Smooth muscle cell (in vitro differentiated cells): ENCODE measurements at regions not wholly inside any gene's neighbourhood (a gene's known extent, or its start where the extent isn't known, plus 50 kb on each side); places are given as distances from the start of the nearest gene placed in this dataset.

Source experiments
- DNase-seq: peaks from one replicate; lab custom pipeline; 2025; ENCODE audit not compliant: unreplicated experiment; lab: John Stamatoyannopoulos, UW
- H2AFZ ChIP-seq: fragments of 200-600 bp; sonication (generic); 2 replicates; pipeline ENCODE4 v1.6.0; 2016; ENCODE audit warnings: antibody characterized with exemption, low read depth, mild to moderate bottlenecking
- H3F3A ChIP-seq: fragments of 200-600 bp; sonication (generic); 2 replicates; pipeline ENCODE4 v1.6.0; 2017; ENCODE audit warnings: antibody characterized with exemption, low read depth
- H3K27ac ChIP-seq: fragments of 200-600 bp; sonication (generic); 2 replicates; pipeline ENCODE4 v1.5.1; 2016; ENCODE audit warnings: low read depth, mild to moderate bottlenecking
- H3K27me3 ChIP-seq: fragments of 200-600 bp; sonication (generic); 2 replicates; pipeline ENCODE4 v1.6.1; 2016; ENCODE audit warnings: low read depth, mild to moderate bottlenecking
- H3K36me3 ChIP-seq: fragments of 200-600 bp; sonication (generic); 2 replicates; pipeline ENCODE4 v1.5.1; 2016; ENCODE audit warnings: low read depth
- H3K4me1 ChIP-seq: fragments of 200-600 bp; sonication (generic); 2 replicates; pipeline ENCODE4 v1.5.1; 2016; ENCODE audit warnings: low read depth
- H3K4me2 ChIP-seq: fragments of 200-600 bp; sonication (generic); 2 replicates; pipeline ENCODE4 v1.6.0; 2016; ENCODE audit warnings: mild to moderate bottlenecking
- H3K4me3 ChIP-seq: fragments of 200-600 bp; sonication (generic); 2 replicates; pipeline ENCODE4 v1.5.1; 2016; ENCODE audit warnings: mild to moderate bottlenecking
- H3K79me2 ChIP-seq: fragments of 200-600 bp; sonication (generic); 2 replicates; pipeline ENCODE4 v1.6.0; 2016; ENCODE audit warnings: low read depth, mild to moderate bottlenecking
- H3K9ac ChIP-seq: fragments of 200-600 bp; sonication (generic); 2 replicates; pipeline ENCODE4 v1.6.0; 2016; ENCODE audit warnings: low read depth
- H3K9me3 ChIP-seq: fragments of 200-600 bp; sonication (generic); replicated peaks from 2 replicates; pipeline ENCODE4 v1.5.1; 2016; ENCODE audit warnings: low read depth
- H4K20me1 ChIP-seq: fragments of 200-600 bp; sonication (generic); 2 replicates; pipeline ENCODE4 v1.6.0; 2016; ENCODE audit warnings: low read depth
- WGBS: methylation state at CpG from one replicate; pipeline ENCODE4 v1.1.7; 2016; ENCODE audit warnings: low lambda C conversion rate; 5-methylcytosine and 5-hydroxymethylcytosine counted together
- TF ChIP-seq, protein P1 (sequence below): fragments of 200-600 bp; sonication (generic); IDR thresholded peaks from 2 replicates; pipeline ENCODE4 v1.5.1; 2017; ENCODE audit warnings: borderline replicate concordance, mild to moderate bottlenecking, antibody characterized with exemption; ENCODE audit not compliant: insufficient read depth, poor library complexity, severe bottlenecking

DNA sequence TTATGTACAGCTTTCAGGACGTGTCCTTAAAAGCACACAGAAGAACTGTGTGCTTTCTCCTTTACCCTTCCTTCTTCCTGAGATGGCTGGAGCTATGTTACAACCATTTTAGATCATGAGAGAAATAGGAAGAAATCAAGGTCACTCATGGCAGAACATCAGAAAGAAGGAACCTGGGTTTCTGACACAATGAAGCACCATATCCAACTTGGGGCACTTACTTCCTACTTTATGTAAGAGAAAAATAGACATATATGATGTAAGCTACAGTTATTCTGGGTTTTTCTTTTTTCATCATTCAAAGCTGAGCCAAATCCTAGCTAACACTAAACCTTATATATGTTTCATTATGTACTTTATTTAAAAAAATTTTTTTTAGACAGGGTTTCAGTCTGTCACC lies 79.5 kb downstream of the FAM161A start:
- TF ChIP-seq, protein P1, sequence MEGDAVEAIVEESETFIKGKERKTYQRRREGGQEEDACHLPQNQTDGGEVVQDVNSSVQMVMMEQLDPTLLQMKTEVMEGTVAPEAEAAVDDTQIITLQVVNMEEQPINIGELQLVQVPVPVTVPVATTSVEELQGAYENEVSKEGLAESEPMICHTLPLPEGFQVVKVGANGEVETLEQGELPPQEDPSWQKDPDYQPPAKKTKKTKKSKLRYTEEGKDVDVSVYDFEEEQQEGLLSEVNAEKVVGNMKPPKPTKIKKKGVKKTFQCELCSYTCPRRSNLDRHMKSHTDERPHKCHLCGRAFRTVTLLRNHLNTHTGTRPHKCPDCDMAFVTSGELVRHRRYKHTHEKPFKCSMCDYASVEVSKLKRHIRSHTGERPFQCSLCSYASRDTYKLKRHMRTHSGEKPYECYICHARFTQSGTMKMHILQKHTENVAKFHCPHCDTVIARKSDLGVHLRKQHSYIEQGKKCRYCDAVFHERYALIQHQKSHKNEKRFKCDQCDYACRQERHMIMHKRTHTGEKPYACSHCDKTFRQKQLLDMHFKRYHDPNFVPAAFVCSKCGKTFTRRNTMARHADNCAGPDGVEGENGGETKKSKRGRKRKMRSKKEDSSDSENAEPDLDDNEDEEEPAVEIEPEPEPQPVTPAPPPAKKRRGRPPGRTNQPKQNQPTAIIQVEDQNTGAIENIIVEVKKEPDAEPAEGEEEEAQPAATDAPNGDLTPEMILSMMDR, result no peak
- no peaks in the 10 kb centered on the region for H3K9me3 ChIP-seq

DNA sequence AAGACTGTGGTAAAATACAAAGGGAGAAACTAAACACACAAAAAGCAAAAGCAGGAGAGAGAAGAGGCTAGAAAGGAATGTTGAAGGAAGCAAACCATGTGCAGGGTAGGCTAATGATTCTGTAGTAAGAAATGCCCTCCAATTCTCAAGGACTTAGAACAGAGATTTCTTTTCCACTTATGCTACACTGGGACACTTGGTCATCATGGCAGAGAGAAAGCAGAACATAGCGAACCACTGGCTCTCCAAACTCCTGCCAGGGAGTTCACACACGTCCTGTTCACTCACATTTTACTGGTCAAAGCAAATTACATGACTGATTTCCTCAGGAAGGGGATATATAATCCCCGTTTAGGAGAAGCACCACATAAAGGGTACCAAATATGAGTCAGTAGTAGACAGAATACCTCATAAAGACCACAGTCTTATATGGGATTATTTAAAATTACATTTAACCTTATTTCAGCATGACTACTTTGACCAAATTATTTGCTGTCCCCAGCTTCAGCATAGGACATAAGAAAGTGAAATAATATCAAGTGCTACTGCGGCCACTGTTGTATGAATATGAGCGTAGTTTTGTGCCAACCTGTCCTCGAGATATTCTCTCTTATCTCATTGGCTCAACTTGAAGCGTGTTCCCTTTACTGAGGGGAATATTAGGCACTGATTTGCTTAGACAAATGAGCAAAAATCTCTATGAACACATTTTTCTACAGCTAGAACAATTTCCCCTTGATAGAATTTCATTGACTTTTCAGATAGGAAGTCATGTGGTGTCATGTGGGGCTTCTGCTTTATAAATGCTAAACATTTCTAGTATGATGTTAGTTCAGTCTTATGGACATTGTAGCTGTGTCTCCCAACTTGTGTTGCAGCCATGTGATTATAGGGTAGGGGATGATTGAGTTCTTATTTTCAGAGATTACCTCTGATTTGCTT lies 81.7 kb downstream of the FAM161A start:
- Histone ChIP-seq H3K4me3 (no peak overlapping the region), H3K27me3 (no peaks in the 10 kb centered on the region), H3K9me3 (no peaks in the 10 kb centered on the region), H3K27ac (peak overlapping the region; percentile 88), H3K4me1 (no peaks in the 10 kb centered on the region), H2AFZ (peak overlapping the region; percentile 46), H3K4me2 (peak overlapping the region; percentile 59), H3K79me2 (no peaks in the 10 kb centered on the region), H4K20me1 (no peaks in the 10 kb centered on the region), H3F3A (peaks cover 10% of the 10 kb centered on the region), H3K9ac (no peak overlapping the region), H3K36me3 (no peaks in the 10 kb centered on the region)
- TF ChIP-seq, protein P1, result no peak
- 45% methylated on average over 7 of the region's 7 CpGs for WGBS
- no peak for DNase-seq

More for the DNA sequence above, 79.5 kb downstream of the FAM161A start:
- H3K79me2 ChIP-seq, result no peaks in the 10 kb centered on the region
- no peak overlapping the region for H3K4me3 ChIP-seq
- no peak overlapping the region for H2AFZ ChIP-seq
- no peaks in the 10 kb centered on the region for H3K36me3 ChIP-seq
- 67% methylated on average over 1 of the region's 1 CpG for WGBS
- DNase-seq, result no peak
- no peak overlapping the region for H3K4me2 ChIP-seq
- H3K9ac ChIP-seq, result no peak overlapping the region
- H3K27me3 ChIP-seq, result no peaks in the 10 kb centered on the region
- H3K27ac ChIP-seq, result no peak overlapping the region
- H4K20me1 ChIP-seq, result no peaks in the 10 kb centered on the region
- H3F3A ChIP-seq, result peaks cover 10% of the 10 kb centered on the region
- no peaks in the 10 kb centered on the region for H3K4me1 ChIP-seq

DNA sequence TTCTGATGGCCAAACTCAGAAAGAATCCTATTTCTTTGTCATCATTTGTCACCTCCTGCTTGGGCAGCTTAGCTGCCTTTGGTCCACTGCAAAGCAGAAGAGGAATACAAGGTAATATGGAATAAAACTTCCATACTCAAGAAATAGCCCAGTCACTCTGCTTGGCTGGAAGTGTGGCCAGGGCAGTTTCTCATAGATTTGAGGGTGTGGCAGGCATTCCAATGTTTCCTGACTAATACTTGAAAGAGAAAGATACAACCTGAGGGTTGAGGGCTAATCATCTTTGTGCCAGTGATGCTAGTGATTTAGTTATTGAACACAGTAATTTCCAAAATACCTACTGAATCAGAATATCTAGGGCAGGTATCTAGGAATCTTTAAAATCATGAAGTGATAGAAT lies 83.1 kb downstream of the FAM161A start:
- TF ChIP-seq, protein P1, result no peak
- Histone ChIP-seq H3K4me3 (no peak overlapping the region), H3K36me3 (no peaks in the 10 kb centered on the region), H3K27ac (peak overlapping the region; percentile 88), H3K79me2 (no peaks in the 10 kb centered on the region), H3F3A (peaks cover 10% of the 10 kb centered on the region), H2AFZ (no peak overlapping the region), H3K27me3 (no peaks in the 10 kb centered on the region), H3K9me3 (no peaks in the 10 kb centered on the region), H3K4me2 (peak overlapping the region; percentile 30), H3K4me1 (no peaks in the 10 kb centered on the region), H3K9ac (no peak overlapping the region), H4K20me1 (no peaks in the 10 kb centered on the region)
- no peak for DNase-seq
